GM18907 (cell line): ENCODE measurements at regions not wholly inside any gene's neighbourhood (a gene's known extent, or its start where the extent isn't known, plus 50 kb on each side); places are given as distances from the start of the nearest gene placed in this dataset.

Source experiments
- ATAC-seq: cut with Tn5 transposase; IDR thresholded peaks from one replicate; pipeline ENCODE4 v1.9.1; 2021; ENCODE audit warnings: mild to moderate bottlenecking, moderate library complexity; ENCODE audit not compliant: unreplicated experiment

- ATAC-seq: no peak
Observed at GRCh38 chr18:73797419-73797818, 350.2 kb downstream of the FBXO15 start.

- no peak for ATAC-seq
Observed at GRCh38 chr18:73793386-73793785, 354.2 kb downstream of the FBXO15 start.

GRCh38 chr18:73791081-73791480 is 356.6 kb downstream of the FBXO15 start:
- ATAC-seq: no peak

- no peak for ATAC-seq
Observed at GRCh38 chr18:73790587-73790986, 357.0 kb downstream of the FBXO15 start.

GRCh38 chr18:73787316-73787715 is 360.3 kb downstream of the FBXO15 start:
- no peak for ATAC-seq

GRCh38 chr18:73785300-73785699 is 362.3 kb downstream of the FBXO15 start:
- ATAC-seq: no peak

GRCh38 chr18:73784853-73785252 is 362.8 kb downstream of the FBXO15 start:
- ATAC-seq: no peak

GRCh38 chr18:73782405-73782804 is 365.2 kb downstream of the FBXO15 start:
- no peak for ATAC-seq

- ATAC-seq: no peak
Observed at GRCh38 chr18:73780218-73780617, 367.4 kb downstream of the FBXO15 start.

GRCh38 chr18:73778032-73778359 is 369.6 kb downstream of the FBXO15 start:
- ATAC-seq: no peak

GRCh38 chr18:73777356-73778031 is 370.1 kb downstream of the FBXO15 start:
- ATAC-seq: no peak

GRCh38 chr18:73774811-73775509 is 372.7 kb downstream of the FBXO15 start:
- no peak for ATAC-seq

- no peak for ATAC-seq
Observed at GRCh38 chr18:73768043-73768442, 379.6 kb downstream of the FBXO15 start.

- ATAC-seq: no peak
Observed at GRCh38 chr18:73766910-73767515, 380.6 kb downstream of the FBXO15 start.

- no peak for ATAC-seq
Observed at GRCh38 chr18:73758446-73758845, 389.2 kb downstream of the FBXO15 start.

- no peak for ATAC-seq
Observed at GRCh38 chr18:73756256-73757091, 391.2 kb downstream of the FBXO15 start.

GRCh38 chr18:73752965-73753364 is 394.7 kb downstream of the FBXO15 start:
- ATAC-seq: no peak

GRCh38 chr18:73752546-73752945 is 395.1 kb downstream of the FBXO15 start:
- no peak for ATAC-seq

GRCh38 chr18:73750052-73750451 is 397.6 kb downstream of the FBXO15 start:
- no peak for ATAC-seq

GRCh38 chr18:73749304-73749703 is 398.3 kb downstream of the FBXO15 start:
- ATAC-seq: no peak

- ATAC-seq: no peak
Observed at GRCh38 chr18:73748731-73749130, 398.9 kb downstream of the FBXO15 start.
